RWPE2 (cell line): ENCODE measurements at regions not wholly inside any gene's neighbourhood (a gene's known extent, or its start where the extent isn't known, plus 50 kb on each side); places are given as distances from the start of the nearest gene placed in this dataset.

Source experiments
- ATAC-seq: fragments of 200-7000 bp; cut with Tn5 transposase; 3 replicates; pipeline ENCODE4 v1.9.1; 2021; ENCODE audit warnings: low read depth
- DNase-seq: peaks from one replicate; pipeline ENCODE4 v3.0.0-alpha.2; 2020; ENCODE audit warnings: low spot score
- H3K27ac ChIP-seq: fragments of 450-650 bp; 2 replicates; pipeline ENCODE4 v1.5.1; 2017; ENCODE audit warnings: mild to moderate bottlenecking; ENCODE audit not compliant: poor library complexity, severe bottlenecking
- H3K27me3 ChIP-seq: fragments of 250-450 bp; sonication (Bioruptor Pico); 2 replicates; pipeline ENCODE4 v1.5.1; 2021; ENCODE audit warnings: mild to moderate bottlenecking, moderate library complexity; ENCODE audit not compliant: insufficient read depth, poor library complexity, severe bottlenecking
- H3K36me3 ChIP-seq: fragments of 250-450 bp; sonication (Bioruptor Pico); 2 replicates; pipeline ENCODE4 v1.5.1; 2020; ENCODE audit warnings: low read depth, mild to moderate bottlenecking, moderate library complexity
- H3K4me1 ChIP-seq: fragments of 250-450 bp; sonication (Bioruptor Pico); 2 replicates; pipeline ENCODE4 v1.5.1; 2021; ENCODE audit warnings: mild to moderate bottlenecking, moderate library complexity; ENCODE audit not compliant: insufficient read depth, poor library complexity, severe bottlenecking
- H3K4me3 ChIP-seq: fragments of 250-450 bp; sonication (Bioruptor Pico); 2 replicates; pipeline ENCODE4 v1.5.1; 2021; ENCODE audit warnings: mild to moderate bottlenecking, moderate library complexity; ENCODE audit not compliant: severe bottlenecking
- H3K9me3 ChIP-seq: fragments of 250-450 bp; sonication (Bioruptor Pico); 2 replicates; pipeline ENCODE4 v1.5.1; 2021; ENCODE audit warnings: mild to moderate bottlenecking, moderate library complexity; ENCODE audit not compliant: severe bottlenecking
- CTCF ChIP-seq: fragments of 450-650 bp; IDR thresholded peaks from one replicate; pipeline ENCODE4 v1.5.1; 2017; ENCODE audit warnings: mild to moderate bottlenecking, moderate library complexity; ENCODE audit not compliant: poor library complexity, severe bottlenecking

DNA sequence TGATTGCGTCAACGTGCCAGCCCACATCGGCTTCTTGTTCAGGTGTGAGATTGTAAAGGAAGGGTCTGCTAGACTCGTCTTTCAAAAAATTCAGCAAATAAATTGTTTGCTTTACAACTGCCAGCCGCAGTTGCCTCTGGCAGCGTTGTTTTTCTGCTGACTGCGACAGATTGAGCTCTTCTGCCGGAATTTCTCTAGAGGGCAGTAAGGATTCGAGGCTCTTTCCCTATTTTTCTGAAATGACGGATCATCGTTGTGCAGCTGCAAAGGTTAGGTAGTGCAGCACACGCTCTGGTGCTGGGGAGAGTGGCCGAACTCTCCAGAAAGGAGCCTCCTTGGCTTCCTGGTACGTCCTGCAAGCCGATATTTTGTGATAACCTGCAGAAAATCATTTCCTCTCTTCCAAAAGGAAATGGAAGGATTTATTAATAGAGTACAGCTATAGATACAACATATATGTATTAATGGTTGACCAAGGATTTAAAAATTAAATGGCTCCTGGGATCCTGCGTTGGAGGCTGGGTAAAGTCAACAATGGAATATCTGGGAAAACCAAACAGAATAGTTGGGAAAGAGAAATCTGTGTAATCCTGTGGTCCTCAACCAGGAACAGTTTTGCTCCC, 121.9 kb upstream of the ZFP64 start:
- H3K27ac ChIP-seq = no peak overlapping the region
- H3K9me3 ChIP-seq = no peaks in the 10 kb centered on the region
- no peaks in the 10 kb centered on the region for H3K27me3 ChIP-seq
- ATAC-seq (peak; percentile 88), DNase-seq (no peak)
- no peaks in the 10 kb centered on the region for H3K36me3 ChIP-seq
- peak; percentile 98 for TF ChIP-seq CTCF
- H3K4me3 ChIP-seq = no peak overlapping the region
- no peaks in the 10 kb centered on the region for H3K4me1 ChIP-seq

GRCh38 chr20:52312132-52312729, 120.7 kb upstream of the ZFP64 start:
- DNase-seq = no peak
- H3K27ac ChIP-seq = no peak overlapping the region
- peak; percentile 67 for ATAC-seq
- peak; percentile 100 for TF ChIP-seq CTCF
- H3K4me3 ChIP-seq = no peak overlapping the region
- H3K9me3 ChIP-seq = no peaks in the 10 kb centered on the region
- no peaks in the 10 kb centered on the region for H3K4me1 ChIP-seq
- H3K27me3 ChIP-seq = no peaks in the 10 kb centered on the region
- H3K36me3 ChIP-seq = no peaks in the 10 kb centered on the region

DNA sequence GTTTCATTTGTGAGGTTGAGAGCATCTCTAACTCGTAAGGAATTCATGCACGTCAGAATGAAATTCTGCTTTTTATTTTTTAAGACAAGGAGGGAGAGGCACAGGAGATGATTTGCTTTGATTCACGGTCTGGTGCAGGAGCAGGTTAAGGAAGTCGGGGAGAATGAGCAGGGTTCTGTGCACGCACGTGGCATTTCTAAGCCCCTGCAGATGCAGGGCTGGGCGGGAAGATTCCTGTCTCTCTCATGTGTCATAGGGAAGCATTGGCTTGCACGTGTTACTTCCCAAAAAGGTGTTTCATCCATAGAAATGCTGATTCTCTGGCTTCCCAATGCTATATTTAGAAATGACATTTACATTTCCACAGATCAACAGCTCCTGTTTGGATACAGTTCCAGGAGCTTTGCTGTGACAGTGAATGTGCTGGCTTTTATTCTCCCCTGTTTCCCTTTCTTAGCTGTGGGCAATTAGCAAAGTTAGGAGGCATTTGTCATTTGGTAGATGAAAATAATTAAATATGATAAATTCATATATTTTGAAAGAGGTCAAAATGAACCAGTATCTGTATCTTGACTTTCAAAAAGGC, 119.7 kb upstream of the ZFP64 start:
- Histone ChIP-seq H3K9me3 (no peaks in the 10 kb centered on the region), H3K36me3 (no peaks in the 10 kb centered on the region), H3K27ac (no peak overlapping the region), H3K27me3 (no peaks in the 10 kb centered on the region), H3K4me1 (no peaks in the 10 kb centered on the region), H3K4me3 (no peak overlapping the region)
- ATAC-seq = no peak
- DNase-seq = no peak
- TF ChIP-seq CTCF = no peak

- ATAC-seq = no peak
- no peak for TF ChIP-seq CTCF
- Histone ChIP-seq H3K27ac (no peak overlapping the region), H3K4me3 (no peak overlapping the region), H3K36me3 (no peaks in the 10 kb centered on the region), H3K27me3 (no peaks in the 10 kb centered on the region), H3K4me1 (no peaks in the 10 kb centered on the region), H3K9me3 (no peaks in the 10 kb centered on the region)
- no peak for DNase-seq
Observed at GRCh38 chr20:52309181-52309580, 117.6 kb upstream of the ZFP64 start.

- DNase-seq (no peak), ATAC-seq (no peak)
- Histone ChIP-seq H3K27ac (no peak overlapping the region), H3K36me3 (no peaks in the 10 kb centered on the region), H3K4me3 (no peak overlapping the region), H3K27me3 (no peaks in the 10 kb centered on the region), H3K9me3 (no peaks in the 10 kb centered on the region), H3K4me1 (no peaks in the 10 kb centered on the region)
- TF ChIP-seq CTCF = no peak
Observed at GRCh38 chr20:52306477-52306876, 114.9 kb upstream of the ZFP64 start.
